GM19395 (cell line): ENCODE measurements at regions not wholly inside any gene's neighbourhood (a gene's known extent, or its start where the extent isn't known, plus 50 kb on each side); places are given as distances from the start of the nearest gene placed in this dataset.
"Not testable (repeated sequence)": the region's sequence is repeated elsewhere in the genome, so short reads cannot be mapped to it uniquely, and the experiment has no call there.

Source experiments
- ATAC-seq: cut with Tn5 transposase; IDR thresholded peaks from one replicate; pipeline ENCODE4 v1.9.1; 2021; ENCODE audit warnings: mild to moderate bottlenecking, moderate library complexity; ENCODE audit not compliant: unreplicated experiment

DNA sequence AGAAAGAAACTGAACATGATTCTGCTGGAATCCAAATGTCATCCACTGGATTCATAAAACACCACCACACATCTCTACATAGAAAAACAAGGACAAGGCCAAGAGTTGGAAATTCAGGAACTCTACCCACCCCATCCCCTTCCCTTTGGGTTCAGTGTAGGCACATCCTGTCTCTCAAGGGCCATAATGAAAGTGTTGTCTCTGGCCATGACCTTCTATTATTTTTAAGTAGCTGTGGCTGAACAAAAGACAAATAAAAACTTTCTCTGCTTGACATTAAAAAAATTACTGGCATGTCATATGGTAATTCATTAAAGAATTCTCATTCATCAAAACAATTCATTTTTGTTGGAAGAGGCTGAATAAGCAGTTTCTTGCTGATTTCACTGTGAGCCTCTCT lies 54.9 kb upstream of the ZBTB18 start:
- ATAC-seq: no peak

DNA sequence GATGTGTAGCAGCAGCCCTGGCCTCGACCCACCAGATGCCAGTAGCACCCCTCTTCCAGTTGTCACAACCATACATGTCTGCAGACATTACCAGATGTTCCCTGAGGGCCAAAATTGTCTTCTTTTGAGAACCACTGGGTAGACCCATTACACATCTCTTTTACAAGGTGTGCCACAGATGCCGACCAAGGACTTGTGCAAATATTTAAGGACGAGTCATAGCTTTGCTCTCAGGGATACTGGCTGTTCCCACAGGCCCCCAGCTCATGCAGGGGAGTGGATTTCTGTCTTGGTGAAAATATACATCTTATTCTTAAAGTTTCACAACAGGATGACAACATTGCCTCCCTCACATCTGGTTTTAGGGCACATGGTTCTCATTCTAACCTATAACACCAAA lies 59.4 kb upstream of the ZBTB18 start:
- no peak for ATAC-seq

DNA sequence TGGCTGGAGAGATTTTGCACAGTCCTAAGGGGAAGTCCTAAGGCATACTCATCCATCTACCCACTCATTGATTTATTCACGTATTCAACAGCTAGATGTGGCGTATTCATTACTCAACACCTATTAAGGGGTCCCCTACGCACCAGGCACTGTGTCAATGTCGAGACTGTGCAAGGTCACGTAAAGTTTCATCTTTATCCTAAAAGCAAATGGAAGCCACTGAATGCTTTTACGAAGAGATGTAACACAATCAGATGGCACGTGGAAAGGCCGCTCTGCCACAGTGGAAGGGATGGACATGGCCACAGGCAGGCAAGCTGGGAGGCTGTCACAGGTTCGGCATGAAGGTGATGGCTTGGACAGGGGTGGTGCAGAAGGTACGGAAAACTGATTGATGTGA lies 66.3 kb upstream of the ZBTB18 start:
- ATAC-seq: no peak

DNA sequence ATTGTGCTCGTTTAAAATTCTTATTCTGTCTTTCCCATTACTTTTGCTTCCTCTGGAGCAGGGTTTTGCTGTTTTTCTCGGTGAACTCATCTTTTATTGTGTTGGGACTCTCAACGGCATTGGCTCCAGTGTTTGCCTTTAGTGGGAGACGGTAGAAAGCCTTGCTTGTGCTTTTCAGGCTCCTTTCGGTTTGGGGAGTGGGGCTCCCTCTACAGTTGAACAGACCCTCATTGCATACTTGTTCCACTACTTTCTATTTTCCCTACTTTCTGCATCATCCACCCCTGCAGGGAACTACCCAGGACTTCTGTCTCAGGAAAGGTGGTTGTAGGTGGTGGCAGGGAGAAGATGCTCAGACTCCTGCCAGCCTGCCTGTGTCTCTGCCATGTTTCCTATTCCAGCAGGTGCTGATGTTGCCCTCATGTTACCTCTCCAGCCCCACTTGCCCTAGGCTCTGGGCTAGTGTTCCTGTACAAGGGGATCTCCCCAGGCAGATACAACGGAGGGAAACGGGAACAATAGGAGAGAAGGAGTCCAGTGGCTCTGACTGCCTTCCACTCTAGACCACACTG lies 68.5 kb upstream of the ZBTB18 start:
- ATAC-seq: no peak

- ATAC-seq: no peak
Observed at GRCh38 chr1:243980471-243980870, 70.6 kb upstream of the ZBTB18 start.

DNA sequence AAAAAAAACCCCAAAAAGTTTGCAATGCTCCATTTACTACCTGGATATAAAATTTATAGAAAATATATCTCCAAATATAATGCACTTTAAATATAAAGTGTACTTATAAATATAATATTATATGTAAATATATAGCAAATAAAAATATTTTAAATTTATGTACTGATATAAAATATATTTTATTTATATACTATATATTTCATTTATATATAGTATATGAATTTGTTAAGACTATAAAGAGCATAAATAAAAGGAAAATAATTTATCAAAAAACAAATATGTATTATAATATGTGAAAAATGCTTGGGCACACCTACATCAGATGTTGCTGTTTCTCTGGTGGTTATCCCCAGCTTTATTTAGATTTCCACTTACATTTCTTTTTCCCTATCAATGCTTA lies 71.0 kb upstream of the ZBTB18 start:
- no peak for ATAC-seq

GRCh38 chr1:243979396-243979795 lies 71.7 kb upstream of the ZBTB18 start:
- no peak for ATAC-seq

GRCh38 chr1:243977094-243977493 lies 74.0 kb upstream of the ZBTB18 start:
- ATAC-seq: no peak

DNA sequence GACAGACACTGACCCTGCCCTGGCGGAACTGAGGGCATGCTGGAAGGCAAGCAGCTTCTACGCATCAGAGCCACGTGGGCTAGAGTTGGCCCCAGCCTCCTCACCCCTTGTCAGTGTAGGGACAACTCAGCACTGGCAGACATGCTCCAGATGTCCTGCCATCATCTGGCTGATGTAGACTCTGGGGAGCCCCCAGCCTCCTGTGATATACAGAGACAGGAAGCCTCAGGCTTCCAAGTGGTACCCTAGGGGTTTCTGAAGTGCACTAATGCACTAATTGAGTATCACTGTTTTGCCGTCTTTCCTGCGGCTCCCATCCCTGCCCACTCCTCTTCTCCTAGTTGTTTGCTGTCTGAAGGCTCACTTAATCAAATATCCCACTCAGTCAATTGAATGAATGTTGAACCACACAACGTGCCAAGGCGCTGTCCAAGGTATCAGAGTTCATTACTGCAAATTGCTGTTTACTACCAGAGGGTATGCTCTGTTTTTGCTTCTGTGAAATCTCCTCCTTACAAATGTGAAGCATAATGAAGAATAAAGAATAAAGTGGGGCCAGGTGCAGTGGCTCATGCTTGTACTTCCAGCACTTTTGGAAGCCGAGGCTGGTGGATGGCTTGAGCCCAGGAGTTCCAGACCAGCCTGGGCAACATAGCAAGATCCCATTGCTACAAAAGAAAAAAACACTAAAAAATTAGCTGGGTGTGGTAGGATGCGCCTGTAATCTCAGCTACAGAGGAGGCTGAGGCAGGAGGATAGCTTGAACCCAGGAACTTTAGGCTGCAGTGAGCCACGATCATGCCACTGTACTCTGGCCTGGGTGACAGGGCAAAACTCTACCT lies 76.4 kb upstream of the ZBTB18 start:
- ATAC-seq: no peak

- no peak for ATAC-seq
Observed at GRCh38 chr1:243973169-243973568, 77.9 kb upstream of the ZBTB18 start.

DNA sequence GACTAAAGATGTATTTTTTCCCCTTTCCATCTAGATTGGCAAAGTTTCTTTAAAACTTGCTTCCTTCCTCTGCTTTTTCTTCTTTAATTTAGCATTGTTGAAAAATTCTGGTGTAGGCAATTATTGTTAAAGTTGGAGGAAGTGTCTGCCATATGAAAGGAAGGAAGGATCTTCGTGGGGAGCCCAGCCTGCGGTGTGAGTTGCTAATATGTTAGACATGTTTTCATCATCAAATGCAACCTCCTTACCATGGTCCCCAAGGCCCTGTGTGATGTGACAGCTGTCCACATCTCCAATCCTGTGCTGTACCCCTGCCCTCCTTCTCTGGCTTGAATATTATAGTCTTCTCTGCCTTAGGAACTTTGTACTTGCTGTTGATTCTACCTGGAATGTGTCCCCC lies 81.0 kb upstream of the ZBTB18 start:
- no peak for ATAC-seq

DNA sequence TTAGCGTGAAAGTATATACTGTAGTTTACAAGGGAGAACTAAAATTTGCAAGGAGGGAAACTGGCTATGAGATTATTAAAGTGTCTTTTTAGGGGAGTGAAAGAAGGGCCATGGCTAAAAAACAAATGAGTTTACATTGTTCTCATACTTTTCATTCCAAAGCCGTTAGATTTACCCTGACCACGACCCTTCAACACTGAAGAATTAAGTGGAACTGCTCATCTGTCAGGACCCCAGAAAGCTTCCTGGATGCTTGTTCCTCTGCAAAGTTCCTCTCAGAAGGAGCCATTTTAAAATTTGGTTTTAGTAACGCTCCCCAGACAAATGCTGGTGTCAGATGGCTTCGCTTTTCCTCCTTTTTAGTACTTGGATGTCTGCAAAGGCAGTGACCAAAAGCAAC lies 82.7 kb upstream of the ZBTB18 start:
- ATAC-seq: no peak

- no peak for ATAC-seq
Observed at GRCh38 chr1:243964915-243965314, 86.2 kb upstream of the ZBTB18 start.

GRCh38 chr1:243963571-243963970 lies 87.5 kb upstream of the ZBTB18 start:
- ATAC-seq: no peak

DNA sequence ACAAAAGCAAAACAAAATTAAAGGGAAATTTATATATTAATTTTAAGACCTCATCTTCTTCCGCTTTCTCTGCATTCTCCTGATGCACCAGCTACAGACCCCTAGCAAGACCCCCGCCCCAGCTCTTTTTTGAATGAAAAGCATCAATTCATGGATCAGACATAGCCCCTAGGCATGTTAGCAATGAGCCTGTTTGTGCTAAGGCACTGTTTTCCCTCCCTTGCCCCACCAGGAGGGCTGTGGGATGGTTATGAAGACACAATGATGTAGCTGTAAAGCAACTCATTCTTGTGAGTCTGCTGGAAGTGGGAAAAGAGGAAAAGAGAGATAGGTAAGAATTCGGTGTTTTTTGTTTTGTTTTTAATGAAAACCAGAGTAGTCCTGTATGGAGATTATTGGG lies 88.5 kb upstream of the ZBTB18 start:
- ATAC-seq: no peak

DNA sequence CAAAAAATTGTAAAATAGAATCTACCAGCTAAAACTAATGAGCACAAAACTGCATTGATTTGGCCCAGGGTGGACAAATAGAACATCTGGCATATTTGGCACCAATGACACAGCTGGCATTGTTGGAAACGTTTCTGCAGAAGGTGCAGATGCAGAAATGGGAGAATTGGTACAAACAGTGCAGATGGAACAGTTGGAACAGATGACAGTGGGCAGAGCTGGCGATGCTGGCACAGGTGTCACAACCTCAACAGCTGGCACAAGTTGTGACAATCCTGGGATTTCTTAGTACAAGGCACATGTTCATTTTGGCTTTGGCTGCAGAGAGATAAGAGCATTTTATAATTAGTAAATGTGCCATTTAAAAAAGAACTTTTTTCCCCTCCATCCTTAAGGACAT lies 91.1 kb upstream of the ZBTB18 start:
- no peak for ATAC-seq

DNA sequence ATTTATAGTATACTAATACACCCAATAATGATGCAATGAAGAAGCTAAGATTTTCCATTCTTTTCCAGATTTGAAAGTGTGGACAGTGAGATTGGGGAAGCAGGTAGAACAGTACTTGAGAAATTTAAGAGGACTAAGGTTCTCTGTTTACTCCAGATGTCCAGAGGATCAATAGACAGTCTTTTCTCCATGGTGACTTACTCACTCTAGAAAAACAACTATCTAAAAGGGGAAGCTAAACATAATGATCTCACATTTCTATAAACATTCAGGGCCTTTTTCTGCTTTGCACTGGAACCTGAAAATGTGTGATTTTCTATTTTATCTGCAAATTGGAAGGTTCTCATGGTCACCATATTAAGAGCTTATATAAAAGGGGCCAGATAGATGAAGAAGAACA lies 93.9 kb upstream of the ZBTB18 start:
- no peak for ATAC-seq

DNA sequence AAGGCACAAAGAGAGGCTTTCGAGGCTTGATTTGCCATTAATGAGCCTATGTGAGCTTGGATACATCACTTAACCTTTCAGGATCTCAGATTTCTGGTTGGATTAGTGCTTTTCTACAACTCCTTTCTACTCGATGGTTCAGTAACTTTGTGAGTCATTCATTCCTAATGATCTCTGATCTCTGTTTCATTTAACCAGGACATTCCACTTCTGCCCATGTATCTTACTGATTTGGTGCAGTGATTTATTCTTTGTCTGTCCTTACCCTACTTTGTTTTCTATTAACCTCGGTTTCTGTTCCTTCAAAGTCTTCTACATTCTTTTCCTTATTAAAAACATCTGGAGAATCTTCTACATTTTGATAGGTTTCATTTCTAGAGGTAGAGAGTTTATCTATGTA lies 94.6 kb upstream of the ZBTB18 start:
- ATAC-seq: no peak

DNA sequence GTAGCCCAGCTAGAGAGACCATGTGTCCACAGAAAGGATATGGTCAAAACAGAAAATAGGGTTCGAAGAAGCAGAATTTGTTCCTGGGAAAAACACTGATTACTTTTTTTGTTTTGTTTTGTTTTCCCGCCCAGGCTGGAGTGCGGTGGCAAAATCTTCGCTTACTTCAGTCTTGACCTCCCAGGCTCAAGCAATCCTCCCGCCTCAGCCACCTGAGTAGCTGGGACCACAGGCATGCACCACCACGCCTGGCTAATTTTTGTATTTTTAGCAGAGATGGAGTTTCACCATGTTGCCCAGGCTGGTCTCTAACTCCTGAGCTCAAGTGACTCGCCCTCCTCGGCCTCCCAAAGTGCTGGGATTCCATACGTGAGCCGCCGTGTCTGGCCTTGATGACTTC lies 99.9 kb upstream of the ZBTB18 start:
- not testable (repeated sequence) for ATAC-seq

DNA sequence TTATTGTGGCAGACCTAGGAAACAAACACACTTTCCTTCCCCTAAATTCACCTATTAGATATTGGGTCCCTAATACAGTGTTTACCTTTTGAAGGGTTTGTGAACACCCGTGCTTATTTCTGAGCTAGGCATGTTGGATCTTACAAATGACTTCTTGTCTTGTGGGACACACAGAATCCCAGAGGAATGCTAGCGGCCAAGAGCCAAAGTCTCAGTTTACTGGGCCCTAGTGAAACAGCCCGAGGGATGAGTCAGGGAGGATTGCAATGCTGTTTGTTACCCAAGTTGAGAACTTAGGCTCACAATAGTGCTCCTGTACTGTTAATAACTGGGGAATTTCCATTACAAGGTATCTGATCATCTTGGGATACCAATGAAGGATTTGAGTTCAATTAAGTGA lies 100.1 kb upstream of the AKT3 start:
- ATAC-seq: no peak

DNA sequence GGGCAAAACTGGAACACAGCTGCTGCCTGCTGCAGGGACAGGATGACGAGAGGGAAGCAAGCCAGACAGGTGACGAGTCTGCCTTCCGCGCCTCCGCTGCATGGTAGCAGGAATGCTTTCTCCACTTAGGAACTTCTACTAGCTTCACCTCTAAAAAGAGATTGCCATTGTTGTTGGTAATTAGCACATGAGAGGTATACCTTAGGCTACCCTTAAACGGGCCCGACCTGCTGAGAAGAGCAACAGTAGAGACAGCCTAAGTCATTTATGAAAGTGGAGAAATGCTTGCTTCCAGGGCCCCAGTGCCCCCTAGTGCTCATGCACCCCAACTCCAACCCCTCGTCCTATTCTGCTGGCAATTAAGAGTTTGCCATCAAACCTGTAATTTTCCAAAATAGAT lies 96.9 kb upstream of the AKT3 start:
- no peak for ATAC-seq

DNA sequence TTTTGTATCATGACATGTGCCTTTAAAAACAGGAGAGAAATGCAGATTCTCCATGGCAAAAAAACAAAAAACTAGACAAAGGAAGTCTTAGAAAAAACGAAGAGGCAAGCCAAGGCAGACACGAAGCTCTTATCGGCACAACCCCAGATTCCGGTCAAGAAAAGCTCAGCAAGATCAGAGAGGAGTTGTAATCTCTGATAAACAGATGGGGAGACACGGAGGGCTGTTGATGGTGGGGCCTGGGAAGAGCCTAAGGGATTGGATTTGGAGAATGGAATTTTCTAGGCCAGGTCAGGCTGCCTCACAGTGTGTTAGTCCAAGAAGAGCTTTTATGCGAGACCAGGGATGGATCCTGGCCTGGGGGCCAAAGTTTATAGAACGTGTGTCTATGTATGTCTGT lies 96.2 kb upstream of the AKT3 start:
- no peak for ATAC-seq

GRCh38 chr1:243945727-243946126 lies 95.7 kb upstream of the AKT3 start:
- ATAC-seq: no peak
